ENCODE measurements at regions not wholly inside any gene's neighbourhood (a gene's known extent, or its start where the extent isn't known, plus 50 kb on each side); places are given as distances from the start of the nearest gene placed in this dataset.

DNA sequence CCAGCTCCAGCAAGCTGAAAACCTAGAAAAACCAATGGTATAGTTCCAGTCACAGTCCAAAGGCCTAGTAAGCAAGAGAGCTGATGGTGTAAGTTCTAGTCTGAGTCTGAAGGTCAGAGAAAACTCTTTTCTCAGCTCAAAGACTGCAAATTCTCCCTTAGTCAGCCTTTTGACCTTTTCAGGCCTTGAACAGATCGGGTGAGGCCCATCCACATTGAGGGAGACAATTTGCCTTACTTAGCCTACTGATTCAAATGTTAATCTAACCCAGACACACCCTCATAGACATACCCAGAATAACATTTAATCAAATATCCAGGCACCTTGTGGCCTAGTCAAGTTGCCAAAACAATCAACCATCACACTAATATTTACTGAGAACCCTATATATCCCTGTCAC is 110.8 kb upstream of the KCNJ3 start:
- DNase-seq = no peak

DNA sequence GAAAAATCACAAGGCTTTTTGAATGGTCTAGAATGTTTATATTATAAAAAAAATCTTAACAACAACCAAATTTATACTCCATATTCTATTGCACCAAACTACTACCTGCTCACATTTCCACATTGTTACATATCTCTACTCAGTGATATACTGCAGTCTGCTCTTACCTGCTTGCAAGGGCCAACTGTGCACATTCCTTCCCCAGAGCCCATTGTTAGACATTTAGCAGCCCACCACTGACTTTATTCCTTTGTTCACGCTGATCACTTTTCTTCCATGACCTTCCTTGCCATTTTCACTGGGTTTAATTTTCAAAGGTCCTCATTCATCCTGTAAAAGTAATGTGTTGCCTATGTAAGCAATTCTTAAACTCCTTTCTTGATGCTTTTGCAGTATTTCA is 109.7 kb upstream of the KCNJ3 start:
- DNase-seq = no peak

DNA sequence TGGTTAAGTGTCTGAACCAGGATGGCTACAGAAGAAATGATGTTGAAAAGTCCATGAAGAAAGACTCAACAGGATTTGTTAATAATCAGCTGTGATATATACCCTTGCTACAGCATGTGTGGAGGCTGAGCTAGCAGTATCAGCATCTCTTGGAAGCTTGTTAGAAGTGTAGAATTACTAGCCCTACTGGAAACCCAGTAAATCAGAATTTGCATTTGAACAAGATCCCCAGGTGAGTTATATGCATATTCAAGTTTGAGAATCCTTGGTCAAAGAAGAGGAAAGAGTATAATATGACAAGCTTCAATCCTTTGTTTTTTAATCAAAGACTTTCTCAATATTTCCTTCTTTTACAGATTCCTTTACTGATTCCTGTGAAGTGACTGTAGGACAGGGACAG is 109.0 kb upstream of the KCNJ3 start:
- DNase-seq = no peak

DNA sequence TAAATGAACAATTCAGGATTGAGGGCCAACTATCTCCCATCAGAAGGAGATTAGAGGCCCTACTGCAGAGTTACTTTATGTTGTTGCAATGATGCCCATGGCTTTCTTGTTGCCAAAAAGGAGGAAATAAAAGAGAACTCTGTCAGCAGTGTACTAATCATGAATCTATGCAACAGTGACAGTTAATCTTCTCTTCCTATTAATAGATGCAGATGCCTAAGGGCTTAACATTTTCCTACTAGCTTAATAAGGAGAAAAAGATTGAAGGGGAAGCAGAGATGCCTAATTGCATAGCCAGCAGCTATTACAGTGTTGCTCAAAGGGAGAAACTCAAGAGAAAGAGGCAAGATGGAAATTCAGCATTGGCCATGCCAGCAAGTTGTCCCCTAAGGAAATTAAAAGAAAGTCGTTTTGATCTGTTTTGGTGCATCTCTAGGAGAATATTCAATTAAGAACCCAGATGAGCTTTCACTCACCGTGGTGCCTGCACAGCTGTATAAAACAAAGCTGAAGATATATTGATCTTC is 107.1 kb upstream of the KCNJ3 start:
- DNase-seq = no peak

DNA sequence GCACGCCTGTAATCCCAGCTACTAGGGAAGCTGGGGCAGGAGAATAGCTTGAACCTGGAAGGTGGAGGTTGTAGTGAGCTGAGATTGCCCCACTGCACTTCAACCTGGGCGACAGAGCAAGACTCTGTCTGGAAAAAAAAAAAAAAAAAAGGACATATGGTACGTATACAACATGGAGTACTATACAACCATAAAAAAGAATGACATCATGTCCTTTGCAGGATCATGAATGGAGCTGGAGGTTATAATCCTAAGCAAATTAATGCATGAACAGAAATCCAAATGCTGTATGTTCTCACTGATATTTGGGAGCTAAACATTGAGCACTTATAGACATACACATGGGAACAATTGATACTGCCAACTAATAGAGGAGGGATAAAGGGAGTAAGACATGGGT is 99.3 kb upstream of the KCNJ3 start:
- DNase-seq = no peak

DNA sequence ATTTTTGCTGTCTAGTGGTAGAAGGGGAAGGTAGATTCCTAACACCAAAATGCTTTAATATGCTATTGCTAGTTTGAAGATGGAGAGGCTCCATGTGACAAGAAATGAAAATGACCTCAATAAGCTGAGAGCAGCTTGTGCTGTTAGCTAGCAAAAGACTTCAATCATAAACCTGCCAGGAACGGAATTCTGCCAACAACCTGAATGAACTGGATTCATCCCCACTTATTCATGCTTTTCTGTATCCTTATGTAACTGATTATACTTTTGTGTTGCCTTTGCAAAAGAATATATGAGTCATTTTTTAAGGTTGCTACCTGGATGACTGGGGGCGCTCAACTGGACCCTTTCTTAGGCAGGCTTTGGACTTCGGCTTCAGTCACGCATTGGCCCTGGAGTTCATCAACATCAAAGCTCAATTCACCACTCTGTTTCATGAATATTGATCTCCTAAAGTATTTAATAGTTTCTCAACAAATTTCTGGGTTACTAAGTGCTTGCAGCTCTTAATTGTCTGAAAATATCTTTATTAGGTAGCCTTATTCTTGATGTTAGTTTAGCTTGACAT is 97.5 kb upstream of the KCNJ3 start:
- no peak for DNase-seq

DNA sequence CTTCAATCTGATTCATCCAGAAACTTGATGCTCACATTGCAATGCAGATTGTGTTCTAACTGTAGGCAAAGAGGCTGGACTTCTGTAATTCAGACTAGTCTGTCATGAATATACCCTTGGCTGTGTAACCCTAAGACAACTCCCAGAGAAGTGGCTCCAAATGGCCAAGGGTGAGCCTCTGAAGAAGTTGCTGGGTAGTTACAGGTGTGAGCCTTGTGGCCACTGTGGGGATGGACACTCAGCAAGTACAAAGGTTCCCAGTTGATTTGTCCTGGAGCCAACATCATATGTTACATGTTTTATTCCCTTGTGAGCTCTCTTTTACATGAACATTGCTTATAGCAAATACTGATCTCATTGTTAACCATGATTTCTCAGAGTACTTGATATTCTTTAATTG is 94.8 kb upstream of the KCNJ3 start:
- DNase-seq = no peak

DNA sequence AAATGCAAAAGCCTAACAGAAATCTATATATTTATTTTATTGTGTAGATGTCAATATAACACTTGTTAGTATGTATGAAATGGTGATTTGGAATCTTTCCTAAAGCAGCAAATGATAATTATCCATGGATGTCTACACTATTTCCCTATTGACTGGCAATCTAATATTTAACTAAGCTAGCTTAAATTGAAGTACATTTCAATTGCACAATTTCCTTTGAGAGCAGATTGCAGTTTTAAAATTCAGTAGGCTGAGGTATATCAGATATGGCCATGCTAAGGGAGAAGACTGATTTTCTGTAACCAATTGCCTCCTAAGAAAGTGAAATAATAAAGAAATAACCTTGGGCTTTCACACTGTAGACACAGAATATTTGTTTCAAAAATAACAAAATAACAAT is 90.1 kb upstream of the KCNJ3 start:
- DNase-seq = no peak

DNA sequence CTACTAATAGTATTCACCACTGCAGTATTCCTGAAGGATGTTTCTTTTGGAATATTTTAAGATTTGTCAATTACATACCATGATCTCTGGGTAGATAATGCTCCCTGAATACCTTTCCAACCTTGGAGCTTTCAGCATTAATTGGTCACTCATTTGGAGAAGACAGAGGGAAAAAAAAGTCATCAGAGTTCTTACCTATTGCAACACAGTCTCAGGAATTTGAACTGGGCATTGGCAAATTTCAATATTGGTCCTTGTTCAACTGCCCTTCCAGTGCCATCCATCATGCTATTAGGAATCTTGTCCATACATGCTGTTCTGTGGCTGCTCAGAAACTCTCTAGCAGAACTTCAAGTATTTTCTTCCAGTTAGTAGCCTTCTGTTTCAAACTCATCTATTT is 83.6 kb upstream of the KCNJ3 start:
- no peak for DNase-seq

DNA sequence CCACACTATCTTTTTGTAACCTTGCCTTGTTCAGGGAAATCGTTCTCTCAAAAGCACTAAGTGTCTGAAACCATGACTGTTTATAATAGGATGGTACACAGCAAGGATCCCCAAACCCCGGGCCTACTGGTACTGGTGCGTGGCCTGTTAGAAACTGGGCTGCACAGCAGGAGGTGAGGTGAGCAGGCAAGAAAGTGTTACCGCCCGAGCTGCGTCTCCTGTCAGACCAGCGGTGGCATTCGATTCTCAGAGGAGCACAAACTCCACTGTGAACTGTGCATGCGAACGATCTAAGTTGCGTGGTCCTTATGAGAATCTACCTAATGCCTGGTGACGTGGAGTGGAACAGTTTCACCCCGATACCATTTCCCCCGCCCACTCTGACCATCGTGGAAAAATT is 81.8 kb upstream of the KCNJ3 start:
- DNase-seq = no peak

DNA sequence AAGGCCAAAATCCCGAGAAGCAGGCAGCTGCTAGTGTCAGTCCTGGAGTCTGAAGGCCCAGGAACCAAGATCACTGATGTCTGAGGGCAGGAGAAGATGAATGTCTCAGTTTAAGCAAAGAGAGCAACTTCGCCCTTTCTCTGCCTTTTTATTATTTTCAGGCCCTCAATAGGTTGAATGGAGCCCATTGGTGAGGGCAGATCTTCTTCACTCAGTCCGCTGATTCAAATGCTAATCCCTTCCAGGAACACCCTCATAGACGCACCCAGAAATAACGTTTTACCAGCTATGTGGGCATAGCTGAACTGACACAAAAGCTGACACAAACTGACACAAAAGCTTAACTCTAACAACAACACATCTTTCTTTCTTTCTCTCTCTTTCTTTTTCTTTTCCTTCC is 78.0 kb upstream of the KCNJ3 start:
- DNase-seq = no peak

DNA sequence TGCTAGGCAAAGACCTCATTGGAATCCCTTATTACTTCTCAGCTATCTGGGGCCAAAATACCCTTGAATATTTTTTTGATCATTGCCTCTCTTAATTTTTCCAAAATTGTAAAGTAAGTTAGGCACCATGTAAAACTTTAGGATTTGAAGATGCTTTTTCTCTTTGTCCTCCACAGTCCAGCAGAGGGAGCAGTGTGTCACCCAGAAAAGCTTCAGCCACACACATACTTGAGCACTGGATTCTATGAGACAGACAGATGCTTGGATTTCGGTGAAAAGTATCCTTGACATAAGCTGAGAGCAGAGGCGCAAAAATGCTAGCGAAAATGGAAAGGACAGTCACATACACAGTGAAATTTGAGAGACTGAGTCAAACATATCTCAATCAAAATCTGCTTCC is 74.7 kb upstream of the KCNJ3 start:
- peak; percentile 47 for DNase-seq

DNA sequence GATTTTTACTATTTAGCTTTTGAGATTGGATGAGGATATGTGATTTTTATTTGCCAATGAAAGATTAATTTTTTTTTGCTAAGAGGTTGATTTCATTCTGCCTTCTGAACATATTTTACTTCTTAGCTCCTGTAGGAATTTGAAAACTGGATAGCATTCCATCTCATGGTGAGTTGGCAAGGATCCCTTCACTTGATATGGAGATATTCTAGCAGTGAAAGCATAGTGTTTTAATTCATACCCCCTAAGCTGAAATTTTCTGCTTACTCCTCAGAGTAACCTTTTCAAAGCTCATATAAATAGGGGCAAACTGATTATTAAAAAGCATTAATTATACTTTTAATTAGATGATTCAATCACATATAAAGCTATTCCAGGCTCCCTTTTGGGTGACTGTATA is 61.0 kb upstream of the KCNJ3 start:
- DNase-seq = no peak

DNA sequence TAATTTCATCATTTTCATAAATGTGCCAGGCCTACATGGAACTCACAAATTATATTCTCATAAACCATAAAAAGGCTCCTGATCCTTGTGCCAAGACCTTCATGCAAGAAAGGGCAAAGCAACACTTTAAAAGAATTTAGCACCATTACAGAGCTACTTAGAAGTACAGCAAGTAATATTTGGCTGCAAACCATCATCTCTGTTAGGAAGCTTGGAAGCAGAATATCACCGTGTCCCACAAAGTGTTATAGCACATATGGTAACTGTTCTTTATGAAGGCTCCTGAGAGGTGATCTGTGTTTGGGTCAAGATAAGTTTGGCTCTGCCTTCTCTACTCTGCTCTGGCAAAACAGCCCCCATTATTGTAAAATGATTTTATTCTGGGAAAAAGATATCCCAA is 59.7 kb upstream of the KCNJ3 start:
- no peak for DNase-seq

DNA sequence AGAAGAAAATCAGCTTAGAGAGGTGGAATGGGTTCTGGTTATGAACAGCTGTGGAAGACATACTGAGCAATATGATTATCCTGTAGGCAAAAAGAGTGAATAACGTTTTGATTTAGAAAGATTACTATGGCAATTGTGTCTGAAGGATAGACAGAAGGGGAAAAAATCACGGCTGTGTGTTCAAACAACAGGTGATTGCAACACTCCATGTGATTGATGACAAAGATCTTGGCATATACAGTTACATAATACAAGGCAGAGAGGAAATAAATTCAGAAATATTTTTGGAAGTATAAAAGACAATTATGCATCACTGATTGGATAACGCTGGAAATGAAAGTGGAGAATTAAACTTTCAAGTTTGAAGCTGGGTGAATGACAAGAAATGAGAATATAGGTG is 58.5 kb upstream of the KCNJ3 start:
- no peak for DNase-seq

Data from fibroblast of skin of right quadriceps (primary cell).